Activated CD8-positive, alpha-beta memory T cell treated with anti-CD3 and anti-CD28 coated beads, Interleukin-2, amount 50 U/mL, for 4 hours (primary cell): ENCODE measurements at regions not wholly inside any gene's neighbourhood (a gene's known extent, or its start where the extent isn't known, plus 50 kb on each side); places are given as distances from the start of the nearest gene placed in this dataset.

Source experiments
- DNase-seq: peaks from one replicate; pipeline ENCODE4 v3.0.0-alpha.2; 2020

DNA sequence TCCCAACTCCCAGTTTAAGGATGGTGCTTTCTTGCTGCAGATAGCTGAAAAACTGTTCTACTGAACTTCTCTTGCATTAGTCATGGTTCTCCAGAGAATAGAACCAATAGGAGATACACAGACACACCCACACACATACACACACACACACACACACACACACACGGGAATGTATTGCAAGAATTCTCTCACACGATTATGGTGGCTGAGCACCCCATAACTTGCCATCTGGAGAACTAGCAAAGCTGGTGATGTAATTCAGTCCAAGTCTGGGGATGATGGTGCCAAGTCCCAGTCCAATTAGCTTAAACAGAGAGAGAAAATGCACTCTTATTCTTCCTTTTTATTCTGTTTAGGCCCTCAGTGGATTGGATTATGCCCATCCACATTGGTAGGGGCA, 643.9 kb downstream of the DIAPH3 start:
- DNase-seq, result no peak

DNA sequence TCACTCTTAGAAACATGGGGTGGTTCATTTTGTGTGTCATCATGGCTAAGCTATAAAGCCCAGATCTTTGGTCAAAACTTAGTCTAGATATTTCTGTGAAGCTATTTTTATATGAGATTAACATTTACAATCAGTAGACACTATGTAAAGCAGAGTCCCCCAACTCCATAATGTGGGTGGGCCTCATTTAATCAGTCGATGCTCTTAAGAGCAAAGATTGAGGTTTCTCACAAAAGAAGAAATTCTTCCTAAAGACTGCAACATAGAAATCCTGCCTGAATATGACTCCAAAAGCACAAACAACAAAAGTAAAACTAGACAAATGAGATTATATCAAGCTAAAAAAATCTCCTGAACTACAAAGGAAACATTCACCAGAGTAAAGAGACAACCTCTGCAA, 642.2 kb downstream of the DIAPH3 start:
- DNase-seq, result no peak

DNA sequence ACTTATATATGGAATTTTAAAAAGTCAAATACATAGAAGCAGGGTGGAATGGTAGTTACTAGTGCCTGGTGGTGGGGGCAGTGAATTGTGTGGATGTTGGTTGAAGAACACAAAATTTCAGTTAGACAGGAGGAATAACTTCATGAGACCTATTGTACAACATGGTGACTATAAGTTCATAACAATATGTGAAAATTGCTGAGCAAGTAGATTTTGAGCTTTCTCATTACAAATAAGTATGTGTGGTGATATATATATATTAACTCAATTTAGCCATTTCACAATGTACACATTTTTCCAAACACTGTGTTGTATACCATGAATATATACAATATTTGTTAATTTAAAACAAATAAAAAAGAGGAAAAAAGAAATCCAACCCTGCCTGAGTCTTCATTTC, 641.1 kb downstream of the DIAPH3 start:
- no peak for DNase-seq

DNA sequence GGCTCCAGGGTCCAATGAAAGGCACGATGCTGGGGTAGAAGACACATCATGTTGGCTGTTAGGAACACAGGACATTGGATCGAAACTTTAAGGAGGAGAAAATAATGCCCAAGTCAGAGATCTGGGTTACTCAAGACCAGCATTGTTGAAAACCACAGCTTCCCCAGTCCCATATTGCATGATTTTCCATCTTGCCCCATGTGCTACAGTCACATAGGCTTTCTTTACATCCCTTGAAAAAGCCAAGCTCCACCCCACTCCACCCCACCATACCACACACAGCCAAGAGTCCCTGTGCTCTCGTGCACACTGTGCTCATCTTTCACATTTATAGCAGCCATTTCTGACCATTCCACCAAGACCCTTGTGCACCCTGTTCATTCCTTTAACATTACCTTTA, 636.2 kb downstream of the DIAPH3 start:
- no peak for DNase-seq

DNA sequence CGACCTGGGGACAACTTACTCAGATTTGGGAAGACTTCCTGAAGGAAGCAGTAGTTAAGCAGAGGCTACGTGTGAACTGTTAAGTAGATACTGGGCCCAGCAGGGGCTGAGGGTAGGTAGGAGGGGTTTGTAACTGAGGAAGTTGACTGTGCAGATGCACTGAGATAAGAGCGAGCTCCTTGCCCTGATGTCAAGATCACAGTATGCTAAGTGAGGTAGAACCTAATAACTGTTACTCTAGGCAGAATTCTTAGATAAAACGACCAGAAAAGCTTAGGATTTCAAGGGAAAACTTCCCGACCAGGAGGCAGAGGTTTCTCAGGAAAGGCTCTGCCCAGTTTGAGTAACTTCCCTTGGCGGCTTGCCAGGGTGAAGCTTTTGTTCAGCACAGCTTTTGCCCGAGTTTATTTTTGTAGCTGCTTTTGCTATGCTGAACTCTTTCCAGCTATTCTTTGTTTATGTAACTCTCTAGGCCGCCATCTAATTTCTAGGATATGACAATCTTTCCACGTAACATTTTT, 632.1 kb downstream of the DIAPH3 start:
- no peak for DNase-seq

DNA sequence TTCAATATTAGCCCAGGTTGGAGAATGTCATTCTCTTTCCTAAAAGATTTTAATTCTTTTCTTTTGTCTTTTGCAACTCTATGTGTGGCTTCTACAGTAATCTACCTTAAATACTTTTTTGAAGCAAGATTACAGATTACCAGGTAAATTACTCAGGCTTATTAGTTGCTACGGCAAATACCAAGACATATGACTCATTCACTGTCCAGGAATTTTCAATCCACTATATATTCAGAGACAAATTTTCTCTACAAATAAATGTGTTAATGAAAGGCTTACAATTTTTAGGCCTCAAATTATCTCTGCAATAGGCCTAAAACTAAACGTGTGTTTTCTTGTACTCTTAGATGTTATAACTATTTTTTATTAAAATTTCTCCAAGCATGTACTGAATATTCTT, 631.3 kb downstream of the DIAPH3 start:
- no peak for DNase-seq

DNA sequence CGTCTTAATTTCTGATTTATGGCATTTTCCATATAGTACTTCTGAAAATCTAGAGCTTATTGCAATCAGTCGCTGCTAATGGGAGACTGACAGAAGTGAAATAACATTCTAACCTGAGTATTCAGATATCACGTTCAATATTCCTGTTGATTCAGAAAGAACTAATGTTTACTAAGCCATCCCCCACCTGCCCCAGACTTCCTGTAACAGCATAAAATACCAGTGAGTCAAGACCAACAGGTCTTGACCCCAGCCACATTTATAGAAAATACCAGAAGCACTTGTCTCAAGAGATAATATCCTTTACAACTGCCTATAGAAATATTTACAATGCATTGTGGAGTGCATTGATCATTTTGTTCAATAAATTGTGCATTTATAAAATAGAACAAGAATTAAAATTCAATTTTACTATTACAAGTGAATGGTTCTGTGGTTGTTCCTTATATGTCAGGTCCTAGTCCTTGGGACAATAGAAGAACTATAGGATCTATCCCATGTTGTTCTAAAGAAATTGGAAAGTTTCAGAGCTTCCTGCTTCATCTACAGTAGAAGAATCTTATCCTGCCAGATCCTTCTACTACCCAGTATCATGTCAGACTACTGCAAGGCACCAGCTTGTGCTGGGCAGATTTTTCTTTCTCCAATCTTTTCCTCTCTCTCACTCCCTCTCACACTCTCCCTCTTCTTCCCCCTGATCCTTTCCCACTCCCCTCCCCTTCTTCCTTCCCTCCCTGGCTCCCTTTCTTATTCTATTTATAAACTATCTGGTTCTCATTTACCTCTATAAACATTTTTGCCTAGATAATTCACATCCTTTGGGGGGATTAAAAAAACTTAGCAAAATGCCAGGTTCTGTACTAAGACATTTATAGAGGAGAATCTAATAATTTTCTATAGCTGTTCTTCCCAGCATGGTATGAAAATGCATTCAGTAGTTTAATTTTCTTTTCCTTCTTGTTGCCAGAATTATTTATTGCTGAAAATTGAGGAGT, 629.9 kb downstream of the DIAPH3 start:
- no peak for DNase-seq

DNA sequence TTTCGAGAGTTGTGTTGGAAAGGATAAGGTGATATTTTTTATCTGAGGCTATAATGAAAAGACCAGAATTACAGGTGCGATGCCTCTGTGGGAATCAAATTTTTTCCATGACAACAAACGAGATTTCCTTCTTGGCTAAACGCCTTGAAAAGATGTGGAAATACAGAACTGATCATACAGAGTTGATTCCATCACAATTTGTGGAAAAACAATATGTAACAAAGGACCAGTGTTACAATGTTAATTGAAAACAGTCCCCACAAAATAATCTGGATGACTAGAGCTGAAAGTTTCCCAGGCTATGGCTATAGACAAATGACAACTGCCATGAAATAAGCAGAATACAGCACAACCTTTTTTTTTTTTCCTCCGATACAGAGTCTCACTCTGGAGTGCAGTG, 628.9 kb downstream of the DIAPH3 start:
- no peak for DNase-seq

DNA sequence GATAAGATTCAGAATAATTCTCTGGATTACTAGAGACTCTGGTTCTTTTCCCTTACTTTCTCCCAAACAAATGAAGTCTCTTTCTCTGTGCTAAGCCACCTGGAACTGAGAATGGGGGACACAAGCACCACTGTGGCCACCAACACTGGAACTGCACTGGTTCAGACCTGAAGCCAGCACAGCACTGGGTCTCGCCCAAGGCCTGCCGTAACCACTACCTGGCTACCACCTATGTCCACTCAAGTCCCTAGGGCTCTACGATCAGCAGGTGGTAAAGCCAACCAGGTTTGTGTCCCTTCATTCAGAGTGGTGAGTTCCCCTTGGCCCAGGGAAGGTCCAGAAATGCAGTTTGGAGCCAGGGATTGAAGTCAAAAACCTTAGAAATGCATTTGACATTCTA, 626.2 kb downstream of the DIAPH3 start:
- no peak for DNase-seq

DNA sequence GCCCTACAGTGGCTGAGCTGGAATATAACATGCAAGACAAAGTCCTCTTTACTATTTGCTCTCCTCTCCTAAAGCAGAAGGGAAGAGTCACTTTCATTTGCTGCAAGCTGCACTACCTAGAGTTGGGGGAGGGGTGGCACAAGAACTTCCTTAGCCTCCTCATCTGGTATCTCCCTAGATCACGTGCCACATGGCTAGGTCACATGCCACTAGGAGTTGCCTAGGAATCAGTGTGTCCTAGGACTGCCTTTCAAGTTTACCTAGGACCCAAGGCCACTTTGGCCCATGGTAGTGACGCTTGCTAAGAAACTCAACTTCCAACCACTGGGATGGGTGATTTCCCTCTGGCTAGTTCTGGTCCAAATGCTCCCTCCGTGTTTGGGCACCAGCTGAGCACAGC, 625.2 kb downstream of the DIAPH3 start:
- DNase-seq, result no peak

DNA sequence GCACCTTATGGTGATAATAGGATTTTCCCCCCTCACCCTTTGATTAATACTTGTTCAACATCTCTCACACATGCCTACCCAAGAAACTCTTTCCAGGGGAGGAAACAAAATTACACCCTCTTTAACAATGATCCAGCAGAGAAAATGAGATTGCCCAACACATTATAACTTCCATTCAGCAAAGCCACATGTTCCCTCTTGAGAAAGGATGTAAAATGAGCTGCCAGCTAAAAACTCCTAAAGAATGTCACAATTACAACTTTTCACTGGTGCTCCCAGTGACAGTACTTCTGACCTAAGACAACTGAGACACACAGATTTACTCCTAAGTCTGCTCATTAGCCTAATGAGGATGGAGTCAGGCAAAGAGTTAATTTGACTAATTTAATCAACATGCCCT, 621.4 kb downstream of the DIAPH3 start:
- no peak for DNase-seq

DNA sequence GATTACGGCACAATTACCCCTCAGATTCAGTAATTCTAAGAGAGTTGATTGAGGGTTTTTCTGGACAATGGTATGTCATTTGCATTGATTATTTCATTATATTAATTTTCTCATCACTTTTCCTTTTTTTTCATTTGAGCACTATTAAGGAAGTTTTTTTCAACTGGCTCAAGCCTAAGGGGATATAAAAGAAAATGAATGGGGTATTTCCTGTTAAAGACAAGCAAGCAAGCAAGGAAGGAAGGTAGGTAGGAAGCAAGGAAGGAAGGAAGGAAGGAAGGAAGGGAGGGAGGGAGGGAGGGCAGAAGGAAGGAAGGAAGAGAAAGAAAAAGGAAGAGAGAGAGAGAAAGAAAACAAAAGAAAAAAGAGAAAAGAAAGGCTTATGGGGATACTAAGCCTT, 620.3 kb downstream of the DIAPH3 start:
- no peak for DNase-seq

DNA sequence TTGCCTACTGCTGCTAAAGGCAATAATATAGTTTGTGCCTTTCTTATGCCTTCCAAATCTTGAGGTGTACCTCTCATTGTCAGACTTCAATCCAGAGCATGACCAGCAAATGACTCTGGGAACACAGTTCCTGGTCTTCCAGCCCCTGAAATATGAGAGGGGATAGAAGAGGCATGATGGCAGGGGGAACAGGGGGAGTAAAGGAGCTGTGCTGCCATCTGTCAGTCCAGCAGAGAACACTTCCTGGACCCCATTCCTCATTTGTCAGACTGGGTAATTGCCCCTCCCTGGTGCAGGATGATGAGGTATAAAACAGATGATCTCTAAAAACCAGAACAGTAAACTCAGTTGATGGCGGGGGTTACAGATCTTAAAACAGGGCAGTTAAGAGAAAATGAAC, 618.7 kb downstream of the DIAPH3 start:
- DNase-seq, result no peak

DNA sequence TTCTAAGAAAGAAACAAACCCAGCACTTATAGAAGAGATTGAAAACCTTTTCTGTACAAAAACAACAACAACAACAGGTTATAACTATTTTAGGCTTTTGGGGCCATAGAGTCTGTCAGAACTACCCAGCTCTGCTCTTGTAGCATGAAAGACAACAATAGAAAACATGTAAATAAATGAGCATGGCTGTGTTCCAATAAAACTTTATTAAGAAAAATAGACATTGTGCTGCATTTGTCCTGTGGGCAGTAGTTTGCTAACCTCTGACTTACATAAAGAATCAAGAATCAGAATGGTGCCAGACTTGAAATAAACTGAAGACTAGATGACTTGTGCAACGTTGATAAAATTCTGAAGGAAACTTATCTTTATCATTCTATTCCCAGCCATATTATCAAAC, 617.5 kb downstream of the DIAPH3 start:
- no peak for DNase-seq

DNA sequence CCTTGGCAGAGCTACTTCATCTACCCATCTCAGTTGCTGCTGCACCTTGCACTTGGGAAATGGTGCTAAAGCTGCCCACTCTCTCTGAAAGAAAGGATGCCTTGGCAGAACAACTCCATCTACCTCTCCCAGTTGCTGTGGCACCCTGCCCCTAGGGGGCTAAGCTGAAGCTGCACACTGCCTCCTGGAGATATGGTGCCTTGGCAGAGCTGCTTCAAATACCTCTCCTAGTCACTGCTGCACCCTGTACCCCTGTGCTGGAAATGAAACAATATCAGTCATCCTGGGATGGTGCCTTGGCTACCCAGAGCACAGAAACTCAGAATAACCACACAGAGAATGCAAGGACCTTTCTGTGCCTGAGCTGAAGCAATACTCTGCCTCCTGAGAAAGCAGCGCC, 615.8 kb downstream of the DIAPH3 start:
- no peak for DNase-seq

DNA sequence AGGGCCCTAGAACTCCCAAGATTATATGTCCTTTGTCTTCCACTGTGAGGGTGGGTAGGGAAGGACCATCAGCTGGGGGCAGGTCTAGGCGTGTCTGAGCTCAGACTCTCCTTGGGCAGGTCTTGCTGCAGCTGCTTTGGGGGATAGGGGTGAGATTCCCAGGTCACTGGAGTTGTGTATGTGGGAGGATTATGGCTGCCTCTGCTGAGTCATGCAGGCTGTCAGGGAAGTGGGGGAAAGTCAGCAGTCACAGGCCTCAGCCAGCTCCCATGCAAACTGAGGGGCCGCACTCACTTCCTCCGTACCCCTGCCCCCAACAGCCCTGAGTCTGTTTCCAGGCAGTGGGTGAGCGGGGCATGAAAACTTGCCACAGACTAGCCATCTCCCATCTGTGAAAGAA, 600.8 kb downstream of the DIAPH3 start:
- no peak for DNase-seq

DNA sequence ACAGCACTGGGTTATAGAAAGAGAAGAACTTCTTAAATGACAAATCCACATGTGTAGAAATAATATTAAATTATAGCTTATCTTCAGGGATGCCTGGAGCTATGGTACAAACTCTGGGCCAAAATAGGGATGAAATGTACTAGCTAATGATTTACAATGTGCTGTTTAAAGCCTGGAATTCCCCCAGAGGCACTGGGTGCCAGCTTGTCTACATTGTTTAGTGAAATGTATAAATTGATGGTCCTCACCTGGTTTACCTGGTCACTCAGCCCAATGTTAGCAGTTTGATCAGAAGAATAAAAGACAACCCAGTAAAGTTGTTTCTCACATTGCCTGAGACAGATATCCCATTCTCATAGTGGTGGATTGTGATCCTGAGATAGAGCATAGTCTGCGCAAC, 597.2 kb downstream of the DIAPH3 start:
- DNase-seq, result no peak

DNA sequence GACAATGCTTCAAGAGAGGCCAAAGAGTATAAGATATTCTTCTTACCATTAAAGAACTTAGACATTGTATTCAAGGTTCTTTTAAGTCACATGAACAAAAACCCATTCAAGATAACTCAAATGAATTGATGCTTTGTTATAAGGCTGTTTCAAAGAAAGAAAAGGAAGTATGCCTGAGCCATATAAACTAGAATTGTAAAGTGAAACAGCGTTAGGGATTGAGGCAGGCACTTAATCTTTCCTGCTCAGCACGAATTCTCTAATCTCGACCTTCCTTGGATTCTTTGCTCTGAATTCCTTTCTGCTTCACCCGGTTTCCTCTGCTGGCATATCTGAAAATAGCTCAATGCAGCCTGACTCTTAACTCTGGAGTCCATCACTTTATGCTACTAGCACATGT, 595.4 kb downstream of the DIAPH3 start:
- DNase-seq, result no peak

DNA sequence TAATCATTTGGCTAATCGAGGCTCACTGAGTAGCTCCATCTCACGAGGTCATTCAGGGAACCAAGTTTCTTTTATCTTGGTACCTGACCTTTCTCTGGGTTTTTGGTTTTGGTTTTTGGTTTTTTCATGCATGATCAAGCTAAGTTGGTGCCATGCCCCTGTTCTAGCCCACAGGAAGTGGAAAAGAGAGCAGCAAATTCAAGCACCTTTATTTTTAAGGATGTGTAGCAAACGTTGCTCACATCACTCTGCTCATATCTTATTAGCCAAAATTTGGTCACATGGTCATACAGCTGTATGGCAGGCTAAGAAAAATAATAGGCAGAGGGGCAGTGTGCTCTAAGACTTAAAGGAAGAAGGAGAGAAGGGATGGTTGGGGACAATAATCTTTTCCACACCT, 593.5 kb downstream of the DIAPH3 start:
- DNase-seq, result no peak

DNA sequence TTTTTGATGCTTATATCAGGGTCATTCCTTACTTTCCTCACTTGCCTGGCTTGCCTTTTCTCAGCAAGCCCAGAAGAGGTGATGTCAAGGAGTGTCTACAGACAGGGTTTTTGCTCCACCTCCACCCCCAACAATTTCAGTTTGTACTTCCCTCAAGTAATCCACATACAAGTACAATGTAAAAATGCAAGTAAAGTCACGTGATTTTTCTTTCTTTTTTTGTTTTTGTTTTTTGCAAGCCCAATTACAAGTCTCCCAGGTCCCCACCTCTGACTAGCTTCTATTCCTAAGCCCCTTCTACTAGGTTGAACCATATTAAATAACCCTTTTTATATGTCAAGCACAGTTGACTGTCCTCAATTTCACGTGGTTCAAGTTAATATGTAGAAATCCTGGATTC, 579.6 kb downstream of the DIAPH3 start:
- DNase-seq, result no peak

DNA sequence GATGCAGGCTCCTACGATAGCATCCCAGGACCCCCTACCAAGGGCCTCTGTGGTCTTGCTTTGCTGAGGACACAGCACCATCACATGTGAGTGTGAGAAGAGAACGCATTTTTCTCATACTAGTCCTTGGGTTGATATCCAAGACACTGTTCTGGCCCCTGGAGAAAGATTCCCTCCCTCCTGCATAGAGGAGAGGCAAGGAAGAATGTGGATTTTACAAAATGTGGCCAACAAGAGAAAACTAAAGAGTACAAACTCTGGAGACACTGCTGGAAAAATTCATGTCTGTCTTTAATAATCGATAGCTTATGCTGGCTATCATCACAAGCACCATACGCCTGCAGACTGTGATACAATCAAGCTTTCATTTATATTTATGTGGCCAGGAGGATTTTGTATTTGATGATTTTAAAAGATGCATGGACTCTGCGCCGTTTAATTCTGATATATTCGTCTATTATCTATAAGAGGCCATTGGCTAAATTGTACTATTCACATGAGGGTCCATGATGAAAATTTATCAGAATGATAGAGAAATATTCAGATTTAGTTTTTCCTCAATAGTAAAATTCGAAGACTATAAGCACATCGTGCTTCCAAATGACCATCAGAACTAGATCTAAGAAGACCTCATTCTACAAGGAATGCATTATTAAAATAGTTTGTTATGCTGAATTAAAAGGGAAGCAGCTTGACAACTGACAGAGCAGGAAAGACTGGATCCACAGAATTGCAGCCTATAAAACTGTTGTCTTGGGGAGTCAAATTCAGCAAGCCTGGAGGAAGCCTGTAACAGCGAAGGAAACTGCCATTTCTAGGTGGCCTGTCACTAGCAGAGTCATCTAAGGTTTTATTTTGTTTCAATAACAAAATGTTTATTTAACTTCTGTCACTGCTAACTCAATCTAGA, 578.7 kb downstream of the DIAPH3 start:
- DNase-seq, result no peak

DNA sequence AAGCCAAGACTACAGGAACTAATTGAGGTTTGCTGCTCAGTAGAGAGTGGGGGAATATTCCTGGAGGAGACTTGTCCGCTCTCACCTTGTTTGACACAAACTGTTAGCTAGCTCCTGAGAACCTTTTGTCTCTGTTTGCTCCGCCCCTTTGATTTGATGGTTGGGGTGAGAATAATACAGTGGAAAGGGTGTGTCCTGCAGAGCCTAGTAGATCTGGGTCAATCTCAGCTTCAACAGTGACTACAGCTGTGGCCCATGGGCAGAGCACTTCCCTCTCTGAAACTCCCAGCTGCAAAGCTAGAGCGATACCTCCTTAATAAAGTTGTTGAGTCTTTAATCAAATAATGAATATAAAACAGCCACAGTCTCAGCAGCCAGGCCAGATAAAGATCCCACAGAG, 576.7 kb downstream of the DIAPH3 start:
- no peak for DNase-seq

DNA sequence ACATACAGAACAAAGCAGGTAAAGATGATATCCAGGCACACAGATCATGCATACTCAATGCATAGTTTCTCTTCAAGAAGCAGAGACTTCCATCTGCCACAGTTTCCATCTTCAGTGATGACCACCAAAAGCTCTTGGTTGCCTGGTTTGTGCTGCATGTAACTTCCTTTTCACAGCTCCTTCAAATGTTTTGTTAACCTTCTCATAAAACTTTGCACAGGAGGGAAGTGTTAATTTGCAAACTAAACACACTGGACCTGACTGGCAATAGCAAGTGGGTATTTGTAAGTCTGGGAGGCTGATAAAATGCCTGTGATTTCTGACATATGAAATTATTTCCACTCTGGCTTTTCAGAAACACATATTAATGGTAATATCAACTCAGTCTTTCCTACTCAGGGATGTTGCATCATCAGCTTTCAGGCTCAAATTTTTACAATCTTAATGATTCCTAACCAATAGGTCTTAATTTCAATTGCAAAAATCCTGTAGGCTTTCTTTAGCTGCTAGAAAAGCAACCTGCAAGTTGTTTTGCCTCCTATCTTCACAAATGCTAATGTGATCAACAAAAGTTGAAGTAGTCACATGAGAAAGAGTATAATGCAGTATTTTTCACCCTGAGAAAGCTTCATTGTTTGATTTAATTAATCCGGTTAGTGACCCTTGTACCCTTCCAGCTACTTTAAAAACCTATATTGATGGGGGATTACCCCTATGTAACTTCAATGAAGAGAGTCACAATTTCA, 575.6 kb downstream of the DIAPH3 start:
- no peak for DNase-seq
